Tibial artery (tissue), 4 donors: ENCODE measurements at regions not wholly inside any gene's neighbourhood (a gene's known extent, or its start where the extent isn't known, plus 50 kb on each side); places are given as distances from the start of the nearest gene placed in this dataset.

Source experiments
- DNase-seq, 2 donors: peaks; one replicate each; pipeline ENCODE4 v3.0.0-alpha.2; 2019
- H3K27ac ChIP-seq, 2 donors: fragments of 200-600 bp; sonication (generic) in 1 of 2; 1 replicate in 1 of 2; 2 replicates in 1 of 2; pipeline ENCODE4 v1.5.1; 2018 to 2019; ENCODE audit warnings: mild to moderate bottlenecking in 1 of 2
- H3K27me3 ChIP-seq, 2 donors: fragments of 200-600 bp; sonication (generic) in 1 of 2; one replicate each; pipeline versions ENCODE4 v1.5.1 to v1.6.0; 2016 to 2019
- H3K36me3 ChIP-seq, 3 donors: fragments of 200-600 bp; sonication (generic) in 2 of 3; one replicate each; pipeline ENCODE4 v1.5.1; 2016 to 2019; ENCODE audit warnings: mild to moderate bottlenecking in 2 of 3
- H3K4me1 ChIP-seq, 4 donors: fragments of 200-600 bp; sonication (generic) in 2 of 4; 1 replicate in 3 of 4; 2 replicates in 1 of 4; pipeline ENCODE4 v1.5.1; 2016 to 2019
- H3K4me3 ChIP-seq, 2 donors: fragments of 200-600 bp; sonication (generic) in 1 of 2; 1 replicate in 1 of 2; 2 replicates in 1 of 2; pipeline ENCODE4 v1.5.1; 2018 to 2019; ENCODE audit warnings: mild to moderate bottlenecking in 2 of 2
- H3K9me3 ChIP-seq, 3 donors: fragments of 200-600 bp; sonication (generic) in 1 of 3; one replicate each; pipeline ENCODE4 v1.5.1; 2016 to 2019
- intact Hi-C: fragments of 100-400 bp; cut with DNase I; formaldehyde crosslinking; loops from one replicate; pipeline ENCODE4 v1.15.0; 2023; ENCODE audit warnings: low total_unique reads
- TF ChIP-seq, protein P1 (sequence below), 2 experiments: fragments of 200-600 bp in 1 of 2; fragments of 450-650 bp in 1 of 2; IDR thresholded peaks; one replicate each; pipeline ENCODE4 v1.5.1; 2017 to 2019; ENCODE audit warnings: antibody characterized with exemption in 2 of 2, mild to moderate bottlenecking in 1 of 2, moderate library complexity in 1 of 2

DNA sequence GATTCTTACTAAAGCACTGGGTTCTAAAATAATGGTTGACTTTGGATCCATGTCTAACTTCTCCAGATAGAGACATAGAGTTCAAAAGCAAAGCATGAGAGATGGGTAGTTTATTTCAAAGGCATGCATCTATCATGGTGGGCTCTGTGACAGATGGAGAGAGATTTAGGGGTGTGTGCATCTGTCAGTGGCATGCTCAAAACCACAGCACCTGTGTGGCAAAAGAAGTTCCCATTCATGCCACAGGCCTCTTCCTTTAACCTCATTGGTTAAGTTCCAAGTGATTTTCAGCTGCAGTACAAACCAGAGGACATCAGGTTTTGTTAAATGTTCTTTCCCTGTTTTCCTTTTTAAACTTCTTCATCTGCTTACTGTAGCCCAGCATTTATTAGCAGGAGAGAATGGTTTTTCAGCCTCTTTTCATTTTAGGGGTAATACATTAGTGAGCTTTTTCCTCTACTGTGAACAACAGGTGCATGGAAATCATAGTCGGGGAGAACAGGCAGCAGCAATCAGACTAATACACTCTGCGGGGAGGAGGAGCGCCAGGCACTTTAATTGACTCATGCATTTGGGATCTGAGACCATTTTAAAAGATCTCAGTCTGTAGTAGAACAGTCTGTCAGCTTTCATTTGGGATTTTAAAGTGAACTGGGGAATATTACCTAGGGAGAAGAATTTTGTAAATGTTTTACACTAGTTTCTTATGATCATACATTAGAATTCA lies 52.4 kb upstream of the UPP2 start:
- Histone ChIP-seq H3K36me3 (no peaks in the 10 kb centered on the region), H3K9me3 (no peaks in the 10 kb centered on the region), H3K4me3 (no peak overlapping the region), H3K27me3 (no peaks in the 10 kb centered on the region), H3K27ac (no peak overlapping the region), H3K4me1 (no peaks in the 10 kb centered on the region)
- DNase-seq, result no peak
- TF ChIP-seq, protein P1, sequence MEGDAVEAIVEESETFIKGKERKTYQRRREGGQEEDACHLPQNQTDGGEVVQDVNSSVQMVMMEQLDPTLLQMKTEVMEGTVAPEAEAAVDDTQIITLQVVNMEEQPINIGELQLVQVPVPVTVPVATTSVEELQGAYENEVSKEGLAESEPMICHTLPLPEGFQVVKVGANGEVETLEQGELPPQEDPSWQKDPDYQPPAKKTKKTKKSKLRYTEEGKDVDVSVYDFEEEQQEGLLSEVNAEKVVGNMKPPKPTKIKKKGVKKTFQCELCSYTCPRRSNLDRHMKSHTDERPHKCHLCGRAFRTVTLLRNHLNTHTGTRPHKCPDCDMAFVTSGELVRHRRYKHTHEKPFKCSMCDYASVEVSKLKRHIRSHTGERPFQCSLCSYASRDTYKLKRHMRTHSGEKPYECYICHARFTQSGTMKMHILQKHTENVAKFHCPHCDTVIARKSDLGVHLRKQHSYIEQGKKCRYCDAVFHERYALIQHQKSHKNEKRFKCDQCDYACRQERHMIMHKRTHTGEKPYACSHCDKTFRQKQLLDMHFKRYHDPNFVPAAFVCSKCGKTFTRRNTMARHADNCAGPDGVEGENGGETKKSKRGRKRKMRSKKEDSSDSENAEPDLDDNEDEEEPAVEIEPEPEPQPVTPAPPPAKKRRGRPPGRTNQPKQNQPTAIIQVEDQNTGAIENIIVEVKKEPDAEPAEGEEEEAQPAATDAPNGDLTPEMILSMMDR (IDR thresholded peaks at IDR 0.05), result no peak
- intact Hi-C loops, result no loop called here

DNA sequence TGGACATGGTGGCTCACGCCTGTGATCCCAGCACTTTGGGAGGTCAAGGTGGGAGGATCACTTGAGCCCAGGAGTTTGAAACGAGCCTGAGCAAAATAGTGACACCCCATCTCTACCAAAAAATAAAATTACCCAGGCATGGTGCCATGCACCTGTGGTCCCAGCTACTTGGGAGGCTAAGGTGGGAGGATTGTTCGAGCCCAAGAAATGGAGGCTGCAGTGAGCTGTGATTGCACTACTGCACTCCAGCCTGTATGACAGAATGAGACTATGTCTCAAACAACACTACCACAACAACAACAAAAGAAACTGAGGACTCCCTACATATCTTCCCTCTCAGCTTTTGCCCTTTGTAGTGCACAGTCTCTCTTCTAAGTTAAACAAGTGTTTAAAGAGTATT lies 53.3 kb upstream of the UPP2 start:
- Histone ChIP-seq H3K27me3 (no peaks in the 10 kb centered on the region), H3K9me3 (no peaks in the 10 kb centered on the region), H3K4me3 (no peak overlapping the region), H3K4me1 (no peaks in the 10 kb centered on the region), H3K36me3 (no peaks in the 10 kb centered on the region), H3K27ac (no peak overlapping the region)
- intact Hi-C loops, result no loop called here
- TF ChIP-seq, protein P1 (IDR thresholded peaks at IDR 0.05), result no peak
- DNase-seq, result no peak

DNA sequence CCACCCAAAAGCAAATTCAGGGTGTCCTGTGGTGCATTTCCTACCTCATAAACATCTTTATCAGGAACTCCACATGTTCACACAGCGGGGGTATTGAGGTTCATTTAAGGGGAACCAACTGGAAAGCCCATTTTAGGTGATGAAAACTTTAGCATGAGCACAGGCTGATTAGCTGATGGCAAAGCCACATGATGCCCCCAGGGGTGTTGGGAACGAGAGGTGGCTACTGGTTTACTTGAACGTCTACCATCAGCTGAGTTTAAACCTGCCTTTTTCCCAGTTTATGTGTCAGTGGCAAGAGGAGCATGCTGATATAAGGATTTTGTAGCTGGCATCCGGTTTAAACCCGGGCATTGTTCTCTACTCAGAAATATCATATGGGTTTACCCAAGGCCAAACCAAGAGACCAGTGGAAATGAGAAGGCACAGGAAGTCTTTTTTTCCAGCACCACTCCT lies 54.5 kb upstream of the UPP2 start:
- no peaks in the 10 kb centered on the region for H3K9me3 ChIP-seq
- intact Hi-C loops, result no loop called here
- H3K4me3 ChIP-seq, result no peak overlapping the region
- no peak for DNase-seq
- no peaks in the 10 kb centered on the region for H3K4me1 ChIP-seq
- no peak overlapping the region for H3K27ac ChIP-seq
- no peaks in the 10 kb centered on the region for H3K36me3 ChIP-seq
- TF ChIP-seq, protein P1 (IDR thresholded peaks at IDR 0.05), result no peak
- no peaks in the 10 kb centered on the region for H3K27me3 ChIP-seq

DNA sequence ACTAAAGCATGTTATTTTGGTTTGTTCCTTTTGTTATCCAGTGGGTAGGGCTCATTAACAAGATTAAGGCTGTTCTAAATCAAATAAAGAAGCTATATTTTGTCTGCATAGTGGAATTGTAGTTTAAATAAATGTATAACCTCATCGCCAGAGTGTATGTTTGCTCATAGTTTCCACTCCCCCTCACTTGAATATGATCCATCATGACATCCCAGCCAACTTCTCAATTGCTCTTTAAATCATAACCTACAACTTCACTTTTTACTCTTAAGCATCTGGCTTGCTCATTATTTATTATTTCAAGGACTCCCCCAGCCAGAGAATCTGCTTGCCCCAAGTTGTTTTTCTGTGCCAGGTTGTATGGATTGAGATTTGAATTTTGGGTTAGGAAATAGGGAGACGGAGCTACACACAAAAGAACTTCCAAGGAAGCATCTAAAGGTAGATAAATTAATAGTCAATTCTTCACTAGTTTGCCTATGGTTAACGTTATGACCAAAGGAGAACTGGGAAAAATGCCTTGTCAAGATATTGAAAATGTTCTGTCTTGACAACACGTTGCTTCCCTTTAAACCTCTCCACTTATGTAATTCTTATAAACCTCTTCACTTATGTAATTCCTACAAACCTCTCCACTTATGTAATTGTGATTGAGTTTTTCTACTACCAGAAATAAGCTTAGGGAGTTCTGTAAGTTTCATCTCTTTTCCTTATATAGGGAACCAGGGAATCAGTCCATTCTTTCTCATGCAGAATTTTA lies 55.4 kb upstream of the UPP2 start:
- Histone ChIP-seq H3K27me3 (no peaks in the 10 kb centered on the region), H3K4me1 (no peaks in the 10 kb centered on the region), H3K36me3 (no peaks in the 10 kb centered on the region), H3K4me3 (no peak overlapping the region), H3K9me3 (no peaks in the 10 kb centered on the region), H3K27ac (no peak overlapping the region)
- TF ChIP-seq, protein P1 (IDR thresholded peaks at IDR 0.05), result no peak
- intact Hi-C loops, result no loop called here
- DNase-seq, result no peak

DNA sequence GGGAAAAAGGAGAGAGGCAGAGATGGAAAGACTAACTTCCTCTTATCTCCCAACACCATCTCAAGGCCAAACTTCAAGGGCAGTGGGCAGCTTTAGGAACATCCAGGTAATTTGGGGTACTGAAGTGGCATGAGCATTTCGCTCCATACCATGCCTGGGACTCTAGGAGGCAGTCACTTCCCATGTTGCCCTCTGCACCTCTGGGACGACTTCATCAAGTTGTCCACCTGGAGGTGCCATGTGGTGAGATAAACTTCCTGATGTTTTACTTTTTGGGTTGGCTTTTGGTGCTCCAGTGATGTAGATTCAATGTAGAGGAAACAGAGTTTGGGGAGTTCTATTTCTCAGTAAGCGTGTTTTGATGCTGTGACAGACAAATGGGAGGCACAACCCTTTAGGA lies 56.3 kb upstream of the UPP2 start:
- H3K27ac ChIP-seq, result no peak overlapping the region
- no peak for DNase-seq
- intact Hi-C loops, result no loop called here
- H3K4me3 ChIP-seq, result no peak overlapping the region
- H3K9me3 ChIP-seq, result no peaks in the 10 kb centered on the region
- no peaks in the 10 kb centered on the region for H3K4me1 ChIP-seq
- no peaks in the 10 kb centered on the region for H3K36me3 ChIP-seq
- TF ChIP-seq, protein P1 (IDR thresholded peaks at IDR 0.05), result no peak
- no peaks in the 10 kb centered on the region for H3K27me3 ChIP-seq
